ENCODE measurements at regions not wholly inside any gene's neighbourhood (a gene's known extent, or its start where the extent isn't known, plus 50 kb on each side); places are given as distances from the start of the nearest gene placed in this dataset.

GRCh38 chr6:145006914-145007313 is 721.8 kb downstream of the UTRN start:
- TF ChIP-seq CTCF (IDR thresholded peaks at IDR 0.05): no peak
- no peak for TF ChIP-seq POLR2AphosphoS5 (IDR thresholded peaks at IDR 0.05; ENCODE audit: low read depth, low read length)
